HL-60 (cell line): ENCODE measurements at regions not wholly inside any gene's neighbourhood (a gene's known extent, or its start where the extent isn't known, plus 50 kb on each side); places are given as distances from the start of the nearest gene placed in this dataset.

Source experiments
- CTCF ChIP-seq: IDR thresholded peaks from one replicate; pipeline ENCODE4 v1.5.1; 2011; ENCODE audit warnings: low read length, control low read depth, inconsistent platforms; ENCODE audit not compliant: insufficient read depth
- POLR2AphosphoS5 ChIP-seq: IDR thresholded peaks from 2 replicates; pipeline ENCODE4 v1.6.1; 2012; ENCODE audit warnings: low read depth
- REST ChIP-seq: IDR thresholded peaks from 2 replicates; pipeline ENCODE4 v1.6.1; 2012; ENCODE audit warnings: low read depth; ENCODE audit not compliant: insufficient replicate concordance

GRCh38 chr4:59823311-59823710 is 1376.8 kb upstream of the ADGRL3 start:
- TF ChIP-seq CTCF: no peak
- no peak for TF ChIP-seq REST
- no peak for TF ChIP-seq POLR2AphosphoS5
